Uterus (tissue), 3 donors: ENCODE measurements at regions not wholly inside any gene's neighbourhood (a gene's known extent, or its start where the extent isn't known, plus 50 kb on each side); places are given as distances from the start of the nearest gene placed in this dataset.

Experiments used
- DNase-seq, 2 donors: peaks; one replicate each; pipeline ENCODE4 v3.0.0-alpha.2; 2019 to 2020
- H3K27ac ChIP-seq, 2 donors: fragments of 200-600 bp; sonication (generic); 1 replicate in 1 of 2; 2 replicates in 1 of 2; pipeline ENCODE4 v1.5.1; 2016 to 2018
- H3K27me3 ChIP-seq, 2 donors: fragments of 200-600 bp; sonication (generic); one replicate each; pipeline ENCODE4 v1.5.1; 2018 to 2019; ENCODE audit warnings: control low read depth in 1 of 2
- H3K36me3 ChIP-seq, 2 donors: fragments of 200-600 bp; sonication (generic); one replicate each; pipeline ENCODE4 v1.5.1; 2019; ENCODE audit warnings: control low read depth in 1 of 2
- H3K4me1 ChIP-seq, 2 donors: fragments of 200-600 bp; sonication (generic); one replicate each; pipeline ENCODE4 v1.5.1; 2018 to 2019; ENCODE audit warnings: control low read depth in 1 of 2
- H3K4me3 ChIP-seq, 2 donors: fragments of 200-600 bp; sonication (generic); 1 replicate in 1 of 2; 2 replicates in 1 of 2; pipeline ENCODE4 v1.5.1; 2018 to 2019; ENCODE audit warnings: mild to moderate bottlenecking in 1 of 2
- H3K9me3 ChIP-seq, 2 donors: fragments of 200-600 bp; sonication (generic); one replicate each; pipeline ENCODE4 v1.5.1; 2019; ENCODE audit warnings: control low read depth in 1 of 2
- POLR2A ChIP-seq, 2 donors: fragments of 450-650 bp; IDR thresholded peaks; one replicate each; pipeline ENCODE4 v1.6.1; 2016; ENCODE audit warnings: antibody characterized with exemption in 2 of 2, mild to moderate bottlenecking in 1 of 2, moderate library complexity in 1 of 2
- intact Hi-C: fragments of 100-400 bp; cut with DNase I; formaldehyde crosslinking; loops from one replicate; pipeline ENCODE4 v1.15.1; 2023; ENCODE audit warnings: low total_unique reads
- TF ChIP-seq, protein P1 (sequence below), 4 experiments: fragments of 200-600 bp in 2 of 4; fragments of 450-650 bp in 2 of 4; sonication (generic) in 2 of 4; IDR thresholded peaks; one replicate each; pipeline ENCODE4 v1.5.1; 2016 to 2019; ENCODE audit warnings: antibody characterized with exemption in 4 of 4, mild to moderate bottlenecking in 2 of 4, moderate library complexity in 1 of 4
- donor health status: DM: yes; HTN: yes; CAD: no.

DNA sequence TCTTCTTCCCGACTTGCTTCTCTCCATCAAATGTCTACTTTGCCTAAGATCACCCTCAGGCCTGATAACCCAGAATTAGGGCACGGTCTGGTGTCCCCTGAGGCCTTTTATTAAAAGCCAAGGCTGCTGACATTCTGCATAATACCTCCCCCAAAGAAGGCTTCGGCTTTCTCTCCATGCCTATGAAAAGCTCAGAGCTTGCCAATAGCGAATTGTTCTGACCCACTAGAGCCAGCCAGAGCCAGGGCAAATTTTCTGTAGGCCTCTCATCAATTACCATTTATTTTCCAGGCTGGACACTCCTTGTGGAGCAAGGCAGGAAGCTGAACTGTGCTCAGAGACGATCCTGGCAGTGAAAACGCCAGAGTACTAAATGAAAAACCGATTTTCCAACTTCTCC is 64.3 kb upstream of the ADRB1 start:
- intact Hi-C loops, result no loop called here

DNA sequence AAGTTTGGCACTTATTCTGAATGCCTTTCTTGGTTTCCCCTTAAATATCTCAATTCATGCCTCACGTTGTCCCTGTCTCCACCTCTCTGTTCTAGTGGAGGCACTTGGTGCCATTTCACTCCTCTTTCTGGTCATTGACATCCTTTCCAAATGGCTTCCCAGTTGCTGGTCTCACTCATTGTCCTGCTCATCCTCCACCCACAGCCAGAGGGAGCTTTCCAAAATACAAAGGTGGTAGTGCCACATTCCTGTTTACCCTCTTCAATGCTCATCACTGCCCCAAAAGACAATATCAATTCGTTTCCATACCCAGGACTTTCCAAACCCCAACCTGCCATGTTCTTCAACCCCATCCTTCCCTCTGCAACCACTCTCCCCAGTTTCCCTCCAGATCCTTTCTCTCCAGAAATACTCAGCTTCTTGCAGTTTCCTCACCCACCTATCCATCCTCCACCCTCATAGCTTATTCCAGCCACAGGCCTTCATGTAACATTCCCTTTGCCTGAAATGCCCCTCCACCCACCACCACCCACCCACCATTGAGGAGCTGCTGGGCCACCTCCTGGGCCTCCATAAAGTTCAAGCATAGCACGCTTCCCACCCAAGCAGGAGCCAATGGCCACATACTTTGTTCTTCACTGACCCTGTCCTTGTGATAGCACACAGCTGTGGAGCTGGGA is 63.1 kb upstream of the ADRB1 start:
- TF ChIP-seq, protein P1, sequence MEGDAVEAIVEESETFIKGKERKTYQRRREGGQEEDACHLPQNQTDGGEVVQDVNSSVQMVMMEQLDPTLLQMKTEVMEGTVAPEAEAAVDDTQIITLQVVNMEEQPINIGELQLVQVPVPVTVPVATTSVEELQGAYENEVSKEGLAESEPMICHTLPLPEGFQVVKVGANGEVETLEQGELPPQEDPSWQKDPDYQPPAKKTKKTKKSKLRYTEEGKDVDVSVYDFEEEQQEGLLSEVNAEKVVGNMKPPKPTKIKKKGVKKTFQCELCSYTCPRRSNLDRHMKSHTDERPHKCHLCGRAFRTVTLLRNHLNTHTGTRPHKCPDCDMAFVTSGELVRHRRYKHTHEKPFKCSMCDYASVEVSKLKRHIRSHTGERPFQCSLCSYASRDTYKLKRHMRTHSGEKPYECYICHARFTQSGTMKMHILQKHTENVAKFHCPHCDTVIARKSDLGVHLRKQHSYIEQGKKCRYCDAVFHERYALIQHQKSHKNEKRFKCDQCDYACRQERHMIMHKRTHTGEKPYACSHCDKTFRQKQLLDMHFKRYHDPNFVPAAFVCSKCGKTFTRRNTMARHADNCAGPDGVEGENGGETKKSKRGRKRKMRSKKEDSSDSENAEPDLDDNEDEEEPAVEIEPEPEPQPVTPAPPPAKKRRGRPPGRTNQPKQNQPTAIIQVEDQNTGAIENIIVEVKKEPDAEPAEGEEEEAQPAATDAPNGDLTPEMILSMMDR (IDR thresholded peaks at IDR 0.05), result no peak
- no peak for TF ChIP-seq POLR2A (IDR thresholded peaks at IDR 0.05)
- intact Hi-C loops, result no loop called here
- no peaks in the 10 kb centered on the region for H3K36me3 ChIP-seq
- H3K27ac ChIP-seq, result no peak overlapping the region
- H3K27me3 ChIP-seq, result no peaks in the 10 kb centered on the region
- H3K4me1 ChIP-seq, result no peaks in the 10 kb centered on the region
- H3K9me3 ChIP-seq, result no peaks in the 10 kb centered on the region
- DNase-seq, result no peak
- no peak overlapping the region for H3K4me3 ChIP-seq

More for the DNA sequence above, 64.3 kb upstream of the ADRB1 start:
- H3K36me3 ChIP-seq, result no peaks in the 10 kb centered on the region
- no peaks in the 10 kb centered on the region for H3K4me1 ChIP-seq
- no peaks in the 10 kb centered on the region for H3K9me3 ChIP-seq
- no peak overlapping the region for H3K27ac ChIP-seq
- no peak for DNase-seq
- H3K4me3 ChIP-seq, result no peak overlapping the region
- no peak for TF ChIP-seq POLR2A (IDR thresholded peaks at IDR 0.05)
- TF ChIP-seq, protein P1 (IDR thresholded peaks at IDR 0.05), result no peak
- H3K27me3 ChIP-seq, result no peaks in the 10 kb centered on the region

DNA sequence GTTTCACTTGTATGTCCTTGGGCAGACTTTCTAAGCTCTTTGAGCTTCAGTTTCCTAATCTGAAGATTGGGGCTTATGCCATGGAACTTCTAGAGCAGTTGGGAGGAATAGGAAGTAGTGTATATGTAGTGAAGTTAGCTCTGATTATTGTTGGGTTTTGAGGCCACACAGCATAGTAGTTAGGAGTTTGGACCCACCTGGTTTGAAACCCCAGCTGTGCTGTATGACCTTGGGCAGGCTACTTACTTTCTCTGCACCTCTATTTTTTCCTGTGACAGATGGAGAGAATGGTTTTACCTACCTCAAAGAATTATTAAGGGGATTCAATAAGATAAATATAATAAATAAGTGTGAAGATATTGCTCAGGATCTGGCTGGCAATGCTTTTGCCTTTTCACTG is 61.4 kb upstream of the ADRB1 start:
- H3K27ac ChIP-seq, result no peak overlapping the region
- no peaks in the 10 kb centered on the region for H3K36me3 ChIP-seq
- H3K9me3 ChIP-seq, result no peaks in the 10 kb centered on the region
- intact Hi-C loops, result no loop called here
- no peaks in the 10 kb centered on the region for H3K27me3 ChIP-seq
- H3K4me1 ChIP-seq, result no peaks in the 10 kb centered on the region
- TF ChIP-seq, protein P1 (IDR thresholded peaks at IDR 0.05), result no peak
- TF ChIP-seq POLR2A (IDR thresholded peaks at IDR 0.05), result no peak
- H3K4me3 ChIP-seq, result no peak overlapping the region
- DNase-seq, result no peak

DNA sequence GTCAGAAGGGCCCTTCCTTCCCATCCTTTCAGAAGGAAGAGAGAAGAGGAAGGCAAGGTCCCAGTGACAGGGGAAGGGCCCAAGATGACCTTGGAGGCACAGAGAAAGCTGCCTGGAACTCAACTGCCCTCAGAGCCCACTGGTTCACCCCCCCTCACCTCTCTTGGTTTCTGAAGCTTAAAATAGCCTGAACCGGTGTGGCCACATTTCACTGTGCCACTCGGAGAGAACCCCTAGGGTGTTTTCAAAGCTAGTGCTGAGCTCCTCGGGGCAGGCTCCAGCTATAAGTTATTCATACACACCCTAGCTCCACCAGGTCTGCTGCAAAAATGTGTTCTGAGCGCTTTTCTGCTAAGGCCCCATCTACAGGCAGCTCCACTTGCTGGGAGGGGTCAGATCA is 60.9 kb upstream of the ADRB1 start:
- no peak for DNase-seq
- Histone ChIP-seq H3K4me3 (no peak overlapping the region), H3K9me3 (no peaks in the 10 kb centered on the region), H3K4me1 (no peaks in the 10 kb centered on the region), H3K36me3 (no peaks in the 10 kb centered on the region), H3K27me3 (no peaks in the 10 kb centered on the region), H3K27ac (no peak overlapping the region)
- intact Hi-C loops, result no loop called here
- TF ChIP-seq POLR2A (IDR thresholded peaks at IDR 0.05), result no peak
- TF ChIP-seq, protein P1 (IDR thresholded peaks at IDR 0.05), result no peak

DNA sequence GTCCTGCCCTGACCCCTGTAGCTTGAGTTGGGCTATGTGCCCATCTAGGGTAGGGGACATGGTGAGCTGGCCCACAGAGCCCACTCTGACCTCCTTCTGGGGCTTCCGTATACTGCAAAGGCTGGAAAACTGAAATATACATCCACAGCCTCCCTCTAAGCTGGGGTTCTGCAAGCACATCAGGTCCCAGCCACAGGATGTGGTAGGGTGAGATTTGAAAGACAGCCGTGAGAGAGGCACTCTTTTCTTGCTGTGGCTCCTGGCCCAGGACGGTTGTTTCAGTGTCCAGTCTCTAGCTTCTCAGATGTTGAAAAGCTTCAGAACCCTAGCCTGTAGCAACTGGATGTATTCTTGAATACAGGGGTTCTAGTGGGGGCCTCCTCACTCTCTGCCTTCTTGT is 60.1 kb upstream of the ADRB1 start:
- H3K36me3 ChIP-seq, result no peaks in the 10 kb centered on the region
- H3K4me1 ChIP-seq, result no peaks in the 10 kb centered on the region
- no peaks in the 10 kb centered on the region for H3K9me3 ChIP-seq
- no peak for TF ChIP-seq POLR2A (IDR thresholded peaks at IDR 0.05)
- TF ChIP-seq, protein P1 (IDR thresholded peaks at IDR 0.05), result no peak
- intact Hi-C loops, result no loop called here
- no peak for DNase-seq
- H3K4me3 ChIP-seq, result no peak overlapping the region
- H3K27me3 ChIP-seq, result no peaks in the 10 kb centered on the region
- H3K27ac ChIP-seq, result no peak overlapping the region
